Neural progenitor cell (in vitro differentiated cells): ENCODE measurements at regions not wholly inside any gene's neighbourhood (a gene's known extent, or its start where the extent isn't known, plus 50 kb on each side); places are given as distances from the start of the nearest gene placed in this dataset.
"Not testable (repeated sequence)": the region's sequence is repeated elsewhere in the genome, so short reads cannot be mapped to it uniquely, and the experiment has no call there.

ENCODE experiments used
- DNase-seq: peaks from one replicate; pipeline ENCODE4 v3.0.0-alpha.2; 2016; ENCODE audit warnings: low spot score
- H2AFZ ChIP-seq: fragments of 200-600 bp; sonication (generic); replicated peaks from 2 replicates; pipeline ENCODE4 v1.6.1; 2016; ENCODE audit warnings: antibody characterized with exemption
- H3F3A ChIP-seq: fragments of 200-600 bp; sonication (generic); 2 replicates; pipeline ENCODE4 v1.6.1; 2016; ENCODE audit warnings: antibody characterized with exemption, low read depth
- H3K27ac ChIP-seq: fragments of 200-600 bp; sonication (generic); 2 replicates; pipeline ENCODE4 v1.5.1; 2016; ENCODE audit warnings: mild to moderate bottlenecking
- H3K27me3 ChIP-seq: fragments of 200-600 bp; sonication (generic); 2 replicates; pipeline ENCODE4 v1.6.1; 2016; ENCODE audit warnings: mild to moderate bottlenecking, moderate library complexity
- H3K36me3 ChIP-seq: fragments of 200-600 bp; sonication (generic); 2 replicates; pipeline ENCODE4 v1.5.1; 2016
- H3K4me1 ChIP-seq: fragments of 200-600 bp; sonication (generic); 2 replicates; pipeline ENCODE4 v1.6.1; 2016; ENCODE audit warnings: mixed run types
- H3K4me2 ChIP-seq: fragments of 200-600 bp; sonication (generic); 2 replicates; pipeline ENCODE4 v1.6.1; 2016
- H3K4me3 ChIP-seq: fragments of 200-600 bp; sonication (generic); 2 replicates; pipeline ENCODE4 v1.5.1; 2016
- H3K79me2 ChIP-seq: fragments of 200-600 bp; sonication (generic); 2 replicates; pipeline ENCODE4 v1.6.1; 2016; ENCODE audit warnings: low read depth
- H3K9ac ChIP-seq: fragments of 200-600 bp; sonication (generic); 2 replicates; pipeline ENCODE4 v1.6.1; 2016
- H3K9me3 ChIP-seq: fragments of 200-600 bp; sonication (generic); 2 replicates; pipeline ENCODE4 v1.5.1; 2016; ENCODE audit warnings: low read depth
- H4K20me1 ChIP-seq: fragments of 200-600 bp; sonication (generic); 2 replicates; pipeline ENCODE4 v1.6.1; 2016; ENCODE audit warnings: low read depth
- H3K27ac Mint-ChIP-seq: 3 replicates; pipeline ENCODE4 v1.8.0; 2021; ENCODE audit warnings: mixed read lengths
- H3K27me3 Mint-ChIP-seq: 2 replicates; pipeline ENCODE4 v1.8.0; 2022; ENCODE audit warnings: low read depth, mild to moderate bottlenecking, inconsistent platforms, moderate library complexity, mixed read lengths; ENCODE audit not compliant: insufficient read depth
- H3K36me3 Mint-ChIP-seq: 3 replicates; pipeline ENCODE4 v1.8.0; 2021; ENCODE audit warnings: mixed read lengths
- H3K4me1 Mint-ChIP-seq: 3 replicates; pipeline ENCODE4 v1.8.0; 2021; ENCODE audit warnings: mixed read lengths
- H3K4me3 Mint-ChIP-seq: 3 replicates; pipeline ENCODE4 v1.8.0; 2021; ENCODE audit warnings: mild to moderate bottlenecking, moderate library complexity, mixed read lengths
- H3K9me3 Mint-ChIP-seq: 3 replicates; pipeline ENCODE4 v1.8.0; 2020; ENCODE audit warnings: mixed read lengths
- CTCF ChIP-seq: fragments of 200-600 bp; sonication (generic); IDR thresholded peaks from 2 replicates; pipeline ENCODE4 v1.5.1; 2017; ENCODE audit warnings: antibody characterized with exemption, mild to moderate bottlenecking
- EZH2 ChIP-seq: fragments of 200-600 bp; sonication (generic); IDR thresholded peaks from 2 replicates; pipeline ENCODE4 v1.6.1; 2017; ENCODE audit warnings: antibody characterized with exemption, mild to moderate bottlenecking, moderate library complexity
- EZH2phosphoT487 ChIP-seq: fragments of 200-600 bp; sonication (generic); IDR thresholded peaks from 2 replicates; pipeline ENCODE4 v1.6.1; 2017; ENCODE audit warnings: antibody characterized with exemption

- no peak for TF ChIP-seq EZH2phosphoT487
- no peak for TF ChIP-seq CTCF
- no peak for TF ChIP-seq EZH2
- Histone ChIP-seq H2AFZ (no peak overlapping the region), H3K4me2 (no peak overlapping the region), H3F3A (no peaks in the 10 kb centered on the region), H3K4me1 (no peaks in the 10 kb centered on the region), H3K27me3 (no peaks in the 10 kb centered on the region), H3K4me3 (no peak overlapping the region), H3K9ac (no peak overlapping the region), H3K27ac (no peak overlapping the region), H4K20me1 (no peaks in the 10 kb centered on the region), H3K9me3 (no peaks in the 10 kb centered on the region), H3K36me3 (no peaks in the 10 kb centered on the region), H3K79me2 (no peaks in the 10 kb centered on the region)
- no peak overlapping the region for H3K4me3 Mint-ChIP-seq
- H3K27me3 Mint-ChIP-seq = no peaks in the 10 kb centered on the region
- H3K36me3 Mint-ChIP-seq = no peaks in the 10 kb centered on the region
- no peaks in the 10 kb centered on the region for H3K9me3 Mint-ChIP-seq
- no peak overlapping the region for H3K27ac Mint-ChIP-seq
- no peak for DNase-seq
- H3K4me1 Mint-ChIP-seq = no peaks in the 10 kb centered on the region
Measured at GRCh38 chr6:81594501-81594900, 158.0 kb downstream of the TENT5A start.

GRCh38 chr6:81590314-81590691 lies 162.2 kb downstream of the TENT5A start:
- H3K27me3 Mint-ChIP-seq = peaks cover 3% of the 10 kb centered on the region
- Histone ChIP-seq H3K9ac (no peak overlapping the region), H3K9me3 (no peaks in the 10 kb centered on the region), H3K4me2 (no peak overlapping the region), H3K4me3 (no peak overlapping the region), H3K36me3 (no peaks in the 10 kb centered on the region), H3K27ac (no peak overlapping the region), H3K79me2 (no peaks in the 10 kb centered on the region), H3K27me3 (no peaks in the 10 kb centered on the region), H3F3A (no peaks in the 10 kb centered on the region), H2AFZ (no peak overlapping the region), H4K20me1 (no peaks in the 10 kb centered on the region), H3K4me1 (no peaks in the 10 kb centered on the region)
- no peak overlapping the region for H3K27ac Mint-ChIP-seq
- no peaks in the 10 kb centered on the region for H3K9me3 Mint-ChIP-seq
- H3K4me3 Mint-ChIP-seq = no peak overlapping the region
- no peak for DNase-seq
- TF ChIP-seq EZH2 (no peak), EZH2phosphoT487 (no peak), CTCF (no peak)
- H3K36me3 Mint-ChIP-seq = no peaks in the 10 kb centered on the region
- H3K4me1 Mint-ChIP-seq = no peaks in the 10 kb centered on the region

GRCh38 chr6:81589465-81590313 lies 162.8 kb downstream of the TENT5A start:
- Mint-ChIP-seq H3K36me3 (no peaks in the 10 kb centered on the region), H3K9me3 (no peaks in the 10 kb centered on the region), H3K4me1 (no peaks in the 10 kb centered on the region), H3K27me3 (peaks cover 3% of the 10 kb centered on the region), H3K27ac (no peak overlapping the region), H3K4me3 (no peak overlapping the region)
- TF ChIP-seq CTCF = no peak
- no peak for TF ChIP-seq EZH2phosphoT487
- TF ChIP-seq EZH2 = no peak
- Histone ChIP-seq H3K9me3 (no peaks in the 10 kb centered on the region), H3K4me1 (no peaks in the 10 kb centered on the region), H3K27ac (no peak overlapping the region), H3K9ac (no peak overlapping the region), H3K4me3 (no peak overlapping the region), H3K79me2 (no peaks in the 10 kb centered on the region), H3K36me3 (no peaks in the 10 kb centered on the region), H4K20me1 (no peaks in the 10 kb centered on the region), H3K27me3 (no peaks in the 10 kb centered on the region), H3F3A (no peaks in the 10 kb centered on the region), H3K4me2 (no peak overlapping the region), H2AFZ (no peak overlapping the region)
- no peak for DNase-seq

GRCh38 chr6:81585686-81586085 lies 166.8 kb downstream of the TENT5A start:
- H3K4me1 ChIP-seq, H3K27ac ChIP-seq, H3K27me3 ChIP-seq, H3K36me3 ChIP-seq, H3K9ac ChIP-seq, H3K4me1 Mint-ChIP-seq, H3K9me3 ChIP-seq, H3K36me3 Mint-ChIP-seq, H3K9me3 Mint-ChIP-seq, DNase-seq, H3K79me2 ChIP-seq, H3K4me3 Mint-ChIP-seq, H3F3A ChIP-seq, H3K27ac Mint-ChIP-seq, H3K27me3 Mint-ChIP-seq, H2AFZ ChIP-seq, H3K4me2 ChIP-seq, H4K20me1 ChIP-seq, H3K4me3 ChIP-seq: not testable (repeated sequence)

GRCh38 chr6:81584156-81584555 lies 168.3 kb downstream of the TENT5A start:
- H3K9ac ChIP-seq, H3K27me3 ChIP-seq, H3K4me2 ChIP-seq, H3K79me2 ChIP-seq, H3K9me3 ChIP-seq, H4K20me1 ChIP-seq, H3F3A ChIP-seq, H3K36me3 Mint-ChIP-seq, H3K27me3 Mint-ChIP-seq, H3K27ac Mint-ChIP-seq, H3K9me3 Mint-ChIP-seq, H3K36me3 ChIP-seq, DNase-seq, H3K4me3 ChIP-seq, H3K27ac ChIP-seq, H3K4me1 Mint-ChIP-seq, H3K4me1 ChIP-seq, H3K4me3 Mint-ChIP-seq, H2AFZ ChIP-seq: not testable (repeated sequence)
